ENCODE measurements at regions not wholly inside any gene's neighbourhood (a gene's known extent, or its start where the extent isn't known, plus 50 kb on each side); places are given as distances from the start of the nearest gene placed in this dataset.
"Not testable (repeated sequence)": the region's sequence is repeated elsewhere in the genome, so short reads cannot be mapped to it uniquely, and the experiment has no call there.

DNA sequence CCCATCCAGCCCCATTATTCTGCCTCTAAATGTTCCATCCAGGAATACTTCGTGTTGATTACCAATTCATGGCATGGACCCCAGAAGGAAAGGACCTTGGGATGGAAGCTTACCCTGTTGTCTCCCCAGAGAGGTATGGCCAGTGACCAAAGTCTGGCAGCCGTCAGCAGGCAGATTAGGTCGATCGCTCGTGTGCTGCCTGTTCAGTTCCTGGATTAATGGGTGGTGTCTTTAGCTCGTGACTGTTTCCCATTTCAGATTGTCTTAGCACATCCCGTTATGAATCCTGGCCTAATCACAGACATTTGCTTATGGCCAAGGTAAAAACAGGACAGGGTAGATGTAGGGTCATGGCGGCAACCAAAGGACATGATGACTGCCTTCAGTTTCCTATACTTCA lies 122.9 kb upstream of the NTF3 start:
- no peak for DNase-seq

DNA sequence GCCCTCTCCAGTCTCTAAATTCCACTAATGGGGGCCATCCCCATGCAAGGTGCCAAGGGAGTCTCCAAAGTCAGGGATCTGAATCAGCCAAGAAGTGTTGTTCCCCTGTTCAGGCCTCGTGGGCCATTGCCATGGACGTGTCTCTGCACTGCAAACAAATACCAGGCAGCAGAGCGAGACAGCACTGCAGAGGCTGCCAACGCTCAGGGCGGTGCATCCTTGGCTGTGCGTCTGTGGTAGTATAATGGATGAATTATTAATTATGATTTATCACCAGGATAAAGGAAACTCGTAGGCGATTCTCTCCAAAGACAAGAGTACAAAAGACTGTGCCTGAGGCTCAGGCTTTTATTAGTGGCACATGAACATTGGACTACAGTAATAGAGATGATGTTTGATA lies 122.3 kb upstream of the NTF3 start:
- no peak for DNase-seq

DNA sequence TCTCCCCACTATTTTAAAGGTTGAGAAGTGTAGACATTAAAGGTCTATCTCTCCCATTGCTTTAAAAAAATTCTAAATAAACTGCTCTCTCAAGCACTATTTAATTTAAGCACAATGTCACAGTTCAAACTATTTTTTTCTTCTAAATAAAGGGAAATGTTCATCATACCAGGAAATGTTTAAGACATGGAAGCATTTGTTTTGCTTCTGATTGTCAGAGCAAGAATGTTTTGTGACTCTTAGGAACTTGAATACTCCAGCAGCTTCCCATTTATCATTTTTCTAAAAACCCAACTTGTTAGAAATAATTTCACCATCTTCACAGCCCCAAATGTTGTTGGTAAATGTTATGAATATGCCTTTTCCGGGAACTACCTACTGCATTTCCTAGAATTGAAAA lies 121.8 kb upstream of the NTF3 start:
- no peak for DNase-seq

GRCh38 chr12:5317556-5317955 lies 114.4 kb upstream of the NTF3 start:
- no peak for DNase-seq

DNA sequence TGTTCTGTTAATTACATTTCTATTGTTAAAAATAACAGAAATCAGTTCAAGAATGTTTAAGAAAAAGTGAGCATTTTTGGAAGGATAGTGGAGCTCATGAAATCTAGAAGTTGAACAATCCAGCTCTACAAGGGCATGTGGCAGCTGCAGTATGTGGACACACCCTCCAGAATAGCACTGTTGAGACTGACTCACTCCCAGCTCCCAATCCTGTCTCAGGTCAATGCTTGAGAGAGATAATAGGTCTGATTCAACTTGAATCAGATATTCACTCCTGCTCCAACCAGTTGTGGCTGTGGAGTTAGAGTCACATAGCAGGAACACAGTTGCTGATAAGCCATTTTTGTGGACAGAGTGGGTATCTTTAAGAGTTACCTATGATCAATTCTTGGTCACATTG lies 113.0 kb upstream of the NTF3 start:
- no peak for DNase-seq

GRCh38 chr12:5328669-5329517 lies 103.0 kb upstream of the NTF3 start:
- peak; percentile 17 for DNase-seq

GRCh38 chr12:5332551-5332950 lies 99.4 kb upstream of the NTF3 start:
- no peak for DNase-seq

DNA sequence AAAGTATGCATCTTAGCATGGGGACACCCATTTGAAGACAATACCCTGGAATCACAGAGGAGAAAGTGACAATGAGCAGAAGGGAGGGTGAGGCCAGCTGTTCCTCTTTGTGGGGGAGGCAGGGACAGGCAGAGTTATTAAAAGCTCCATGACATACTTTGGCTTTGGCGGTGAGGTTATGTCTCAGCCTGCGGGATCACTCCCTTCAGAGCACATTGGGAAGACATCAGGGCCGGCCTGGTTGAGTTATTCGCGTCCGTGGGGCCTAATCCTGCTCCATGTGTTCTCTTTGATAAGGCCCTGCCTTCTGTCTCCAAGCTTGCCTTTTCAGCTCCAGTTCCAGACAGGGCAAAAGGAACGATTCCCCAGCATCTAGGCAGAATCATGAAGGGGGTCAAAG lies 98.8 kb upstream of the NTF3 start:
- DNase-seq = no peak

- no peak for DNase-seq
Observed at GRCh38 chr12:5335069-5335468, 96.8 kb upstream of the NTF3 start.

DNA sequence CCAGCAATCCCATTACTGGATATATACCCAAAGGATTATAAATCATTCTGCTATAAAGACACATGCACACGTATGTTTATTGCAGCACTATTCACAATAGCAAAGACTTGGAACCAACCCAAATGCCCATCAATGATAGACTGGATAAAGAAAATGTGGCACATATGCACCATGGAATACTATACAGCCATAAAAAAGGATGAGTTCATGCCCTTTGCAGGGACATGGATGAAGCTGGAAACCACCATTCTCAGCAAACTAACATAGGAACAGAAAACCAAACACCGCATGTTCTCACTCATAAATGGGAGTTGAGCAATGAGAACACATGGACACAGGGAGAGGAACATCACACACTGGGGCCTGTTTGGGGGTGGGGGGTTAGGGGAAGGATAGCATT lies 90.8 kb upstream of the NTF3 start:
- DNase-seq = not testable (repeated sequence)

DNA sequence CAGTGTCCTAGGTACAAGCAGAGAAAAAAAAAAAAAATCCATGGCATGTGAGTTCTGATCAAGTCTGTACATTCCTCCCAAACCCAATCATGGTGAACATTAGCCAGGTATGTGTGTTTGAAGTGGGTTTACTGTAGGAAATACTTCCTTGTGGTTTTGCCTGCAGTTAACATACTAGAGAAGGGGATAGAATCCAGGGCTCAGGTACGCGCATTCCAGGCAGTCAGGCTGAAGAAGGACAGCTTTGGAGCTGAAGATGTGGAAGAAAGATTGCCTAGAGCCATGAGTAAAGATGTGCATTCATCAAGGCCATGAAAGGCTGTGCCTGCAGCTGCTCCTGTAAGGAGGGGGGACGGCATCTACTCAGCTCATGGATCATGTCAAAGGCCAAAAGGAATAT lies 88.2 kb upstream of the NTF3 start:
- no peak for DNase-seq

DNA sequence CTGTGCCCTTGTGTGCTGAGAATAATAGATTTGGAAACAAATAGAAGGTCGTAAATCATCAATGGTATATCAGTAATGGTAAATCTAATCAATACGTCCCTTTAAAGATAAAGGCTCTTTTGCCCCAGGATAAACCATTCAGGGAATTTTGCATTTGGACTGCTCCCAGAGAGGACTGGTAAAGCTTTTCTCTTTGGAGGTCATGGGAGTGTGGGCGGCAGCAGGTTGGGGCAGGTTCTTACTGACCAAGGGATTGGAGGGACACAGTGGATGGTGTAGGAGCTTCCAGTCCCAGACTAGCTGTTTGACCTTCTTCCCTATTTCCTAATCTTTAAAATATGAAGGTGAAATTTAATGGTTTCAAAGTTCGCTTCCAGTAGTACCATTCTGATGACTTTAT lies 87.8 kb upstream of the NTF3 start:
- no peak for DNase-seq

GRCh38 chr12:5345534-5345933 lies 86.4 kb upstream of the NTF3 start:
- DNase-seq = no peak

DNA sequence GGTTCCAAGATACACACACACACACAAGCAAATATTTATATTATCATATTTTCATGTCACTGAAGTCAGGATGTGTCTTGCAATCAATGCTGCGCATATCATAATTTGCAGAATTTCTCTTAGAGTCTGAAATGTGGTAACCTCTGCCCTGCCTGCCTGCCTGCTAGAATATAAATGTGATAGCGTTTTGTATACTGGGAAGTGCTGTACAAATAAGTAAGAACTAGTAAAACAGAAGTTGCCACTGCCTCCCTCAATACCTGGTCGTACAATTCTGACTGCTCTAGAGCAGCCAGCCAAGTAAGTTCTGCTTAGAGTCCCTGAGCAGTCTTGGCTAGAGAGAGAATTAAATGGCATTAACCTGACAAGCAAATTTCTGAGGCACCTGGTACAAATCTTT lies 83.9 kb upstream of the NTF3 start:
- DNase-seq = no peak

GRCh38 chr12:5348491-5348890 lies 83.4 kb upstream of the NTF3 start:
- DNase-seq = no peak

DNA sequence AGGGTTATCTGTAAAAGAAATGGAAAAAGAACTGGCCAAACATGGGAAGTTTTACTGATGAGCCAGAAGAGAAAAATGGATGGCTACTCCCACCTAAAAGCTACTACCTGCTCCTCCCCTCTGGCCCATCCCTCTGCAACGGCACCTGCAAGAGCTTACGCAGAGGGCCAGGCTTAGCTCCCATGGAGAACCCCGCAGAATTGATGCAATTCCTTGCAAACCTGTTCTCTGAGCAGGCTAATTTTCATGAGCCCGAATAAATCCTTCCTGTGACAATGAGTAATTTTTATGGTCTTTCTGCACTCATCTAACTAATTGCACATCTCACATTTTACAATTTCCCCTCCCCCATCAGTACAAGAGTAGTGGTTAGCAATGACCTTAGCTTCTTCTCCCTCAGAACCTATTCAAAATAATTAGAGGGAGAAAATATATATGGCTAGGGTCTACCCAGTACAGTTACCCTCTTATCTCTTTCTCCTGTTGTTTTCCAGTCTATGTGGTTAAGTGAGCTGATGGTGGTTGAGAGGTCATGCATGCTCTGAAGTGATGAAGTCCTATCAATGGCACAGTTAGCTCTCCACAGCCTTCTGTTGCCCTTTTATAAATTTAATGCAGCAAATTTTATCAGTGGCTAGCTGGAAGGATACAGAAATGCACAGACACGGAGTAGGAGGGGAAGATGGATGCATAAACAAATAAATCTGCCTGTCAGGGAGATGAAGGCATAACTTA lies 67.7 kb upstream of the NTF3 start:
- no peak for DNase-seq

DNA sequence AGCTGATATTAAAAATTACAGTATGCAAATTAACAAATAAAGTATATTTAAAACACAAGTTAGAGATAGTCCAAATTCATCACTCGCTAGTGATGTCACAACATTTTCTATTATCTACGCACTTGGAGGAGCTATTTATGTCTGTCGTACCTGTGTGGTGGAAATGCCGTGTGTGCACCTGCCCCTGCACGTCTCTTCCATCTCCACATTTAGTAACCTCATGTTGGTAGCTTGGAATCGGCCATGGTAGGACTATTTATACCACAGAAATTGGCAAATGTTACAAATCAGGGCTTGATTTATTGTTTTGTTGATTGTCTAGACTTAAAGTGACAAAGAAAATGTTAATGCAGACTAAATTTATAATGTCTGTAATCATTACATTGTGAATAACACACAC lies 62.6 kb upstream of the NTF3 start:
- DNase-seq = no peak

GRCh38 chr12:5371631-5372030 lies 60.3 kb upstream of the NTF3 start:
- no peak for DNase-seq

DNA sequence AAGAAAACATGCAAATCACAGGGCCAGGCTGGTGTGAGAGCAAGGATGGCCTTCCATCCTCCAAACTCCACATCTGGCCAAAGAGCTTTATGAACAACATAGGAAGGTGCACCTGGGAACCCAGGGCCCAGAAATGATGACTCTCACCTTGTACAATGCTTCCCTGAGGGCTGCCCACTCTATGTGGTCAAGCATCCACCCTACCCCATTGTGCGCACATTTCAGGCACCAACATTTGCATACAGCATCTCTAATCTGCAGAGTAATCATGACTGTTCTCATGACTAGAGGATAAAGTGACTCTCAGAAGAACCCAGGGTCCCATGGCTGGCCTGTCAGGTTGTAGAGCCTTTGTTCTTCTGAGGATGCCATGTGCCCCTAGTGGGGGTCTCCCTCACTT lies 57.2 kb upstream of the NTF3 start:
- DNase-seq = no peak

- DNase-seq = no peak
Observed at GRCh38 chr12:5375547-5376295, 56.2 kb upstream of the NTF3 start.

DNA sequence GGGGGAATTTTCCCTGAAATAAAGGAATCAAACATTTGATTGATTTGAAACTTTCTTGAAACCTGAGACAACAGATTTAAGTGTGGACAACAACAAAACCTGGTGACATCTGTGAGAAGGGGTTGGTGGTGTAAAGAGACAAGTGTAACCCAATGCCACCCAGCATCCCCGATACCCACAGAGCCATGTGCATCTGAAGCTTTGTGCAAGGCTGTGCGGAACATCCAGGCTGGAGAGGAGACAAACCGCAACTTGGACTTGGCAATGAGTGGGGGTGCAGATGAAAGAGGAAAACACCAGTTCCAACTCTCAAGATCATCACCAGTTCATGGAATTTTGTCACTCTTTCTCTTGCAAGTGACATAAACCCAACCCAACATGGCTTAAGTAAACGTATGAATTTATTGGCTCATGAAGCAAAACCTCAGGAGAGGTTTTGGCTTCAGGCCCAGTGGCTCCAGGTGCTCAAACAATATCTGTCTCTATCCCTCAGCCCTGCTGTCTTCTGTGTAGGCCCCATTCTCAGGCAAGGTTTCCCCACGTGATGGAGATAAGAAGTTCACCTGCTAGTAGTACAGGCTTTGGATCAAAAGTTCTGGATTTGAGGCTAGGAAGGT lies 55.2 kb upstream of the NTF3 start:
- DNase-seq = no peak

- no peak for DNase-seq
Observed at GRCh38 chr12:5377997-5378592, 53.8 kb upstream of the NTF3 start.

Measured in muscle of arm (tissue), 1 donor.